ENCODE measurements at regions not wholly inside any gene's neighbourhood (a gene's known extent, or its start where the extent isn't known, plus 50 kb on each side); places are given as distances from the start of the nearest gene placed in this dataset.
"Not testable (repeated sequence)": the region's sequence is repeated elsewhere in the genome, so short reads cannot be mapped to it uniquely, and the experiment has no call there.

DNA sequence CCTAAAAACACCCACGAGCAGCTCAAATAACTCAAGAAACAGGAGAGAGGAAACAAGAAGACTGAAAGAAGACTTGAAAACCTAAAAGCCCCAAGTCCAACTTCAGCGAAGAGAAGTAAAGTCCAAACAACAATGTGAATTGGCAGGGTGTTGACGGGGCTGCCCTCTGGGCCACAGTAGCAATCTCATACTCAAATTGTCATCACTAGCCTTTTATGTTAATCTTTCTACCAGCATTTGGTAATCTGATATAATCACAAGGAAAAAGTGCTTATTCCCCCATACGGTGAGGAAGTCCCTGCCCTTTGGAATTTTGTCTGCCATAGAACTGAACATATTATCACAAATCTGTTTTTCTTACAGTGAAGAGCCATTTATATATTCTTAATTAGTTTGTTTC lies 51.5 kb upstream of the IFNE start:
- intact Hi-C loops (cut with DNase I): no loop called here
- WGBS, 2 donors: 21 to 23% methylated on average over 4 of the region's 4 CpGs
- no peak for ATAC-seq (ENCODE audit: low FRiP score)

DNA sequence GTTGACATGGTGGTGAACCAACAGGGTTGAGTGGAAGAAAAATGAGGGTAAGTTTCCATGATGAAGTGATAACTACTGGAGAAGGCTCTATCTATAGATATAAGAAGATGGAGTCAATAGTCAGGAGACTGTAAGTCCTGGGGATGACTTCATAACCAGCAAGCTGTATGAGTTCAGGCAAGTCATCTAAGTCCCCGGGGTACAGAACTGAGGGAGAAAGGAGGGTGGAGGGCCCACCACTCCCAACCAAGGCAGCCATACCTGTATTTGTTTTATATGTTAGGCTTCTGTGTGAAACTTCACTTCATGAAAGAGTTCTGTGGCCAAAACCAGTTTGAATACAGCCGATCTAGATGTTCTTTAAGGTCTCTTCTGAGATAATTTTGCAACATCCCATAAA lies 53.3 kb upstream of the IFNE start:
- WGBS, 2 donors: 88 to 90% methylated on average over 2 of the region's 2 CpGs
- Histone ChIP-seq H3K27me3 (ENCODE audit: control insufficient read depth in 1 of 2, insufficient read depth in 2 of 2, low read length in 1 of 2) (no peaks in the 10 kb centered on the region), H3K9me3 (ENCODE audit: control insufficient read depth, low read length) (peaks cover 1% of the 10 kb centered on the region), H3K4me3 (ENCODE audit: low read length in 2 of 2) (no peak overlapping the region), H3K27ac (ENCODE audit: low read depth in 1 of 2, low read length in 2 of 2) (no peak overlapping the region), H3K4me1 (ENCODE audit: control insufficient read depth in 1 of 2, insufficient read depth in 2 of 2, low read length in 2 of 2) (no peaks in the 10 kb centered on the region), H3K36me3 (ENCODE audit: control insufficient read depth in 1 of 2, insufficient read depth in 2 of 2, low read length in 1 of 2) (no peaks in the 10 kb centered on the region)
- no peak for DNase-seq
- intact Hi-C loops (cut with DNase I): no loop called here
- ATAC-seq (ENCODE audit: low FRiP score): no peak

More for the DNA sequence above, 51.5 kb upstream of the IFNE start:
- peaks cover 1% of the 10 kb centered on the region for H3K9me3 ChIP-seq (ENCODE audit: control insufficient read depth, low read length)
- H3K27ac ChIP-seq (ENCODE audit: low read depth in 1 of 2, low read length in 2 of 2): no peak overlapping the region
- no peak for DNase-seq
- no peaks in the 10 kb centered on the region for H3K27me3 ChIP-seq (ENCODE audit: control insufficient read depth in 1 of 2, insufficient read depth in 2 of 2, low read length in 1 of 2)
- H3K36me3 ChIP-seq (ENCODE audit: control insufficient read depth in 1 of 2, insufficient read depth in 2 of 2, low read length in 1 of 2): no peaks in the 10 kb centered on the region
- H3K4me1 ChIP-seq (ENCODE audit: control insufficient read depth in 1 of 2, insufficient read depth in 2 of 2, low read length in 2 of 2): no peaks in the 10 kb centered on the region
- H3K4me3 ChIP-seq (ENCODE audit: low read length in 2 of 2): no peak overlapping the region

DNA sequence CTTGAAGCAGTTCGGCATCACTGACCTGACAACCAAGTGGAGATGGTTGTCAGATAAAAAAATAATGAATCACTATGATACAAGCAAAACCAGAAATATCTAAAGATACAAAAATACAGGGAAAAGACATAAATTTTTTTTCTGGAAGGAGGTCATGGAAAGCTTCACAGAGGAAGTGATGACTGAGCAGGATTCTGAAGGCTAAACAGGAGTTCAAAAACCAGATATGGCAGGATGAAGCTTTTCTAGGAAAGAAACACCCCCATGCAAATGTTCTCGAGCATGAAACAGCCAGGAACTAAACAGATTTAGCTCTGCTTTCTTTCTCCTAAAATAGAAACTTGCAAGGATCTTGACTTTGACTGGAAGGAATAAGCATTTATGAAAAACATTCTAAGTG lies 60.7 kb upstream of the IFNE start:
- intact Hi-C loops (cut with DNase I): loop anchor here in 1 of 2 donors (10.0 kb wide), 2 partner anchors 62 to 142 kb away; no protein-coding TSS in a partner anchor
- H3K4me1 ChIP-seq (ENCODE audit: control insufficient read depth in 1 of 2, insufficient read depth in 2 of 2, low read length in 2 of 2): no peaks in the 10 kb centered on the region
- ATAC-seq (ENCODE audit: low FRiP score) (no peak), DNase-seq (no peak)
- no peaks in the 10 kb centered on the region for H3K36me3 ChIP-seq (ENCODE audit: control insufficient read depth in 1 of 2, insufficient read depth in 2 of 2, low read length in 1 of 2)
- H3K9me3 ChIP-seq (ENCODE audit: control insufficient read depth, low read length): no peaks in the 10 kb centered on the region
- H3K4me3 ChIP-seq (ENCODE audit: low read length in 2 of 2): no peak overlapping the region
- H3K27ac ChIP-seq (ENCODE audit: low read depth in 1 of 2, low read length in 2 of 2): no peak overlapping the region
- H3K27me3 ChIP-seq (ENCODE audit: control insufficient read depth in 1 of 2, insufficient read depth in 2 of 2, low read length in 1 of 2): no peaks in the 10 kb centered on the region
- WGBS, 2 donors: 22% methylated on average over 2 of the region's 2 CpGs

DNA sequence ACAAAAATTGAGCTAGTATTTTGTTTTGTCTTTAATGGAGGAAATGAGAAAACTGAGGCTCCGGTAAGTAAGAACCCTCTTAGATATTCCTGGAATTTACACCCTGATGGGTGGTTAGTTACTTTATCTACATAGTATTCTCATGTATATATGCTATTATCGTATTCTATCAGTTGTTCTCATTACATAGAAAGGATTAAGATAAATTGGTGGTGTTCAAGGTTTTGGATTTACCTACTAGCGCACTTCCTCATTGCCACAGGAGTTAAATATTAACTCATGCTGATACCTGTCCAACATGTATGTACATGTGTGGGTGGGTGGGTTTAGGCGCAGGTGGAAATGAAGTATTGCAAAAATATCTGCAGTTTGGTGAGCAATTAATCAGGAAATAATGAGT lies 61.1 kb upstream of the IFNE start:
- H3K36me3 ChIP-seq (ENCODE audit: control insufficient read depth in 1 of 2, insufficient read depth in 2 of 2, low read length in 1 of 2): no peaks in the 10 kb centered on the region
- no peaks in the 10 kb centered on the region for H3K9me3 ChIP-seq (ENCODE audit: control insufficient read depth, low read length)
- WGBS, 2 donors: 45 to 46% methylated on average over 4 of the region's 4 CpGs
- intact Hi-C loops (cut with DNase I): loop anchor here in 1 of 2 donors (10.0 kb wide), 2 partner anchors 62 to 142 kb away; no protein-coding TSS in a partner anchor
- DNase-seq (no peak), ATAC-seq (ENCODE audit: low FRiP score) (no peak)
- no peak overlapping the region for H3K4me3 ChIP-seq (ENCODE audit: low read length in 2 of 2)
- H3K4me1 ChIP-seq (ENCODE audit: control insufficient read depth in 1 of 2, insufficient read depth in 2 of 2, low read length in 2 of 2): no peaks in the 10 kb centered on the region
- H3K27ac ChIP-seq (ENCODE audit: low read depth in 1 of 2, low read length in 2 of 2): no peak overlapping the region
- no peaks in the 10 kb centered on the region for H3K27me3 ChIP-seq (ENCODE audit: control insufficient read depth in 1 of 2, insufficient read depth in 2 of 2, low read length in 1 of 2)

DNA sequence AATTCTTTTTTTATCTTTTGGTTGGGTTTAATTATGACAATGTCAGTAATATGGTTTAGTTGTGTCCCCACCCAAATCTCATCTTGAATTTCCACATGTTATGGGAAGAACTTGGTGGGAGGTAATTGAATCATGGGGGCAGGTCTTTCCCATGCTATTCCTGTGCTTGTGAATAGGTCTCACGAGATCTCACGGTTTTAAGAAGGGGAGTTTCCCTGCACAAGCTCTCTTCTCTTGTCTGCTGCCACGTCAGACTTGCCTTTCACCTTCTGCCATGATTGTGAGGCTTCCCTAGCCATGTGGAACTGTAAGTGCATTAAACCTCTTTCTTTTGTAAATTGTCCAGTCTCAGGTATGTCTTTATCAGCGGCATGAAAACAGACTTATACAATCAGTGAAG lies 61.7 kb upstream of the IFNE start:
- WGBS, 2 donors: 75 to 79% methylated on average over 4 of the region's 4 CpGs
- H3K36me3 ChIP-seq (ENCODE audit: control insufficient read depth in 1 of 2, insufficient read depth in 2 of 2, low read length in 1 of 2); H3K27me3 ChIP-seq (ENCODE audit: control insufficient read depth in 1 of 2, insufficient read depth in 2 of 2, low read length in 1 of 2); H3K9me3 ChIP-seq (ENCODE audit: control insufficient read depth, low read length); H3K4me3 ChIP-seq (ENCODE audit: low read length in 2 of 2); DNase-seq; H3K4me1 ChIP-seq (ENCODE audit: control insufficient read depth in 1 of 2, insufficient read depth in 2 of 2, low read length in 2 of 2); ATAC-seq (ENCODE audit: low FRiP score); H3K27ac ChIP-seq (ENCODE audit: low read depth in 1 of 2, low read length in 2 of 2): not testable (repeated sequence)
- intact Hi-C loops (cut with DNase I): loop anchor here in 1 of 2 donors (10.0 kb wide), 2 partner anchors 61 to 141 kb away; no protein-coding TSS in a partner anchor

DNA sequence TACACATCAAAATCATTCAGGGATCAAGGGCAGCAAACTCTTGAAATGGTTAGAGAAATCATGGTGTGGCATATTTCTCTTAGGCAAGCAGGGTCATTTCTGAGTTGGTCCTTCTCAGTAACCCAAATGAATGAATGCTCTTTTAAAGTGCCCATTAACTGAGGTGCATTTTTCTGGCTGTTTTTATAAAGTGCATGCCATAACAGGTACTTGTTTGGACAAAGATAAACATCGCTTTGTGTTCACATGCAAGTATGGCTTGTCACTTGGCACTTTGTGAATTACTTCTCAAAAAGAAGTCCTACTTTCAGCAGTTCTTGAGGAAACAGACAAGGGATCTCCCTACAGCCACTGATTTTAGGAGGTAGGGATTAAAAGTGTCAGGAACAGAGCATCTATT lies 64.8 kb upstream of the IFNE start:
- no peaks in the 10 kb centered on the region for H3K9me3 ChIP-seq (ENCODE audit: control insufficient read depth, low read length)
- intact Hi-C loops (cut with DNase I): loop anchor here in 1 of 2 donors (5.0 to 10.0 kb wide), 3 partner anchors 58 to 255 kb away; partner anchors contain the start of gene MTAP
- no peak overlapping the region for H3K4me3 ChIP-seq (ENCODE audit: low read length in 2 of 2)
- H3K36me3 ChIP-seq (ENCODE audit: control insufficient read depth in 1 of 2, insufficient read depth in 2 of 2, low read length in 1 of 2): no peaks in the 10 kb centered on the region
- H3K4me1 ChIP-seq (ENCODE audit: control insufficient read depth in 1 of 2, insufficient read depth in 2 of 2, low read length in 2 of 2): peaks cover 0 to 4% of the 10 kb centered on the region in 2 donors
- DNase-seq (no peak), ATAC-seq (ENCODE audit: low FRiP score) (no peak)
- no peaks in the 10 kb centered on the region for H3K27me3 ChIP-seq (ENCODE audit: control insufficient read depth in 1 of 2, insufficient read depth in 2 of 2, low read length in 1 of 2)
- H3K27ac ChIP-seq (ENCODE audit: low read depth in 1 of 2, low read length in 2 of 2): no peak overlapping the region
- WGBS, 2 donors: 33 to 45% methylated on average over 1 of the region's 1 CpG

DNA sequence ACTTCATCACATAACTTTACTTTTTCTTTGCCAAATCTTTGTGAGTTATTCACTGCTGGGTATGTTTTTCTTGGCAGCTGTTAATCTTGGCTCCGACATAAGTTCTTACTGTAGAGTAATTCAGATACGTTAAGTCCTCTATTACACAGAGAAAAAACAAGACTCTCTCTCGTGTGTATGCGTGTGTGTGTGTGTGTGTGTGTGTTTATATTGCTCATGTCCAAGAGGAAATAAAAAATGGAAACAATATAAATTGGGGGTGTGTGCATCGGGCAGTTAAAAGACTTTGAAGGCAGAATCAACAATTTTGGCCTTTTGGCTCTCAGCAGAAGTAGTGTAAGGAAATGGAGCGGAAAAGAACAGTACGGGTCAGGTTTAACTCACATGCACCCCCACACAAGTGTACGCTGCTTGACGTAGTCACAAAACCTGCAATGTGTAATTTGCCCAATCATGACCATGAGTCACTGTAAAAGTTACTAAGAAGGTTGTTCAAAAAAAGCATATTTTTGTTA lies 67.2 kb upstream of the IFNE start:
- intact Hi-C loops (cut with DNase I): loop anchor here in 1 of 2 donors (5.0 to 10.0 kb wide), 3 partner anchors 55 to 253 kb away; partner anchors contain the start of gene MTAP
- Histone ChIP-seq H3K36me3 (ENCODE audit: control insufficient read depth in 1 of 2, insufficient read depth in 2 of 2, low read length in 1 of 2) (no peaks in the 10 kb centered on the region), H3K4me1 (ENCODE audit: control insufficient read depth in 1 of 2, insufficient read depth in 2 of 2, low read length in 2 of 2) (peaks cover 0 to 4% of the 10 kb centered on the region in 2 donors), H3K27ac (ENCODE audit: low read depth in 1 of 2, low read length in 2 of 2) (no peak overlapping the region), H3K27me3 (ENCODE audit: control insufficient read depth in 1 of 2, insufficient read depth in 2 of 2, low read length in 1 of 2) (no peaks in the 10 kb centered on the region), H3K4me3 (ENCODE audit: low read length in 2 of 2) (no peak overlapping the region), H3K9me3 (ENCODE audit: control insufficient read depth, low read length) (no peaks in the 10 kb centered on the region)
- ATAC-seq (ENCODE audit: low FRiP score) (peak; percentile 65), DNase-seq (peak in 1 of 2 donors; percentile 43)
- WGBS, 2 donors: 3 to 5% methylated on average over 9 of the region's 9 CpGs

DNA sequence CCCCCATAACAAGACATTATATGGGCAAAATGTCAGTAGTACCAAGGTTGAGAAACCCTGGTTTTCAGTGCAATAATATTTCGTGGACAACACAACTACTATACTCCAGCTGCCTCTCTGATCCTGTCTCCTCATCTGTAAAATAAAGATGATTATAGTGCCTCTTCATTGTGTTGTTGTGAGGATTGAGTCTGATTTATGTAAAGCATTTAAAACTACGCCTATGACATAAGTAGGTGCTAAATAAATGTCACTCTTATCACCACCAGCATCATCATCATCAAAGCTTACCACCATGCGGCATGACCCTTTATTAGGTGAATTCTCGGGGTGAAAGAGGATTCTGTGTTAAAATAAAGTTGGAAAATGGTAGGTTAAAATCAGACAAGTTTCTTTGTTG lies 67.8 kb upstream of the IFNE start:
- H3K4me1 ChIP-seq (ENCODE audit: control insufficient read depth in 1 of 2, insufficient read depth in 2 of 2, low read length in 2 of 2): peaks cover 0 to 4% of the 10 kb centered on the region in 2 donors
- WGBS, 2 donors: 82 to 83% methylated on average over 4 of the region's 4 CpGs
- intact Hi-C loops (cut with DNase I): loop anchor here in 1 of 2 donors (5.0 to 10.0 kb wide), 3 partner anchors 55 to 252 kb away; partner anchors contain the start of gene MTAP

DNA sequence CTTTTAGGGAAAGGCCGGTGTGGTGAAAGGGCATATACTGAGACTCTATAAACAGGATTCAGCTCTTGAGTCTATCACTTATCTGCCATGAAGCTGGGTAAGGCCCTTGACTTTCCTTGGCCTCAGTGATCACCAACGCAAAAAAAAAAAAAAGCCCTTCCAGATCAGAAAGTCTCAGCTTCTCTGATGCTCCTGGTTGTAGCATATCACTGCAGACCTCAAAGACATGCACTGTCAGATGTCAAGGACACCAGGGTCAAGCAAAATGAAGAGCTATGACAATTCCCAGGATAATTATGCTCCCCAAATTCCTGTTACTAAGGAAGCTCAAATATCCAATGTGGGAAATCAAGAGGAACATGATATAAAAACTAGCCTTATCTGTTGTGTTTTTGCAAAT lies 68.3 kb upstream of the IFNE start:
- ATAC-seq (ENCODE audit: low FRiP score): no peak
- no peaks in the 10 kb centered on the region for H3K9me3 ChIP-seq (ENCODE audit: control insufficient read depth, low read length)
- DNase-seq: no peak
- no peaks in the 10 kb centered on the region for H3K27me3 ChIP-seq (ENCODE audit: control insufficient read depth in 1 of 2, insufficient read depth in 2 of 2, low read length in 1 of 2)
- WGBS, 2 donors: 91% methylated on average over 2 of the region's 2 CpGs
- intact Hi-C loops (cut with DNase I): no loop called here
- peaks cover 0 to 4% of the 10 kb centered on the region in 2 donors for H3K4me1 ChIP-seq (ENCODE audit: control insufficient read depth in 1 of 2, insufficient read depth in 2 of 2, low read length in 2 of 2)
- no peaks in the 10 kb centered on the region for H3K36me3 ChIP-seq (ENCODE audit: control insufficient read depth in 1 of 2, insufficient read depth in 2 of 2, low read length in 1 of 2)
- H3K27ac ChIP-seq (ENCODE audit: low read depth in 1 of 2, low read length in 2 of 2): no peak overlapping the region
- no peak overlapping the region for H3K4me3 ChIP-seq (ENCODE audit: low read length in 2 of 2)

More for the DNA sequence above, 67.8 kb upstream of the IFNE start:
- Histone ChIP-seq H3K9me3 (ENCODE audit: control insufficient read depth, low read length) (no peaks in the 10 kb centered on the region), H3K27ac (ENCODE audit: low read depth in 1 of 2, low read length in 2 of 2) (no peak overlapping the region), H3K27me3 (ENCODE audit: control insufficient read depth in 1 of 2, insufficient read depth in 2 of 2, low read length in 1 of 2) (no peaks in the 10 kb centered on the region), H3K36me3 (ENCODE audit: control insufficient read depth in 1 of 2, insufficient read depth in 2 of 2, low read length in 1 of 2) (no peaks in the 10 kb centered on the region), H3K4me3 (ENCODE audit: low read length in 2 of 2) (no peak overlapping the region)
- ATAC-seq (ENCODE audit: low FRiP score) (no peak), DNase-seq (no peak)

All from aorta (tissue), 5 donors.